HUDEP-2 (cell line): ENCODE measurements at regions not wholly inside any gene's neighbourhood (a gene's known extent, or its start where the extent isn't known, plus 50 kb on each side); places are given as distances from the start of the nearest gene placed in this dataset.

Experiments used
- DNase-seq, 76 experiments: peaks; one replicate each; lab custom pipeline; 2025; ENCODE audit not compliant: unreplicated experiment in 76 of 76; lab: John Stamatoyannopoulos, UW

DNA sequence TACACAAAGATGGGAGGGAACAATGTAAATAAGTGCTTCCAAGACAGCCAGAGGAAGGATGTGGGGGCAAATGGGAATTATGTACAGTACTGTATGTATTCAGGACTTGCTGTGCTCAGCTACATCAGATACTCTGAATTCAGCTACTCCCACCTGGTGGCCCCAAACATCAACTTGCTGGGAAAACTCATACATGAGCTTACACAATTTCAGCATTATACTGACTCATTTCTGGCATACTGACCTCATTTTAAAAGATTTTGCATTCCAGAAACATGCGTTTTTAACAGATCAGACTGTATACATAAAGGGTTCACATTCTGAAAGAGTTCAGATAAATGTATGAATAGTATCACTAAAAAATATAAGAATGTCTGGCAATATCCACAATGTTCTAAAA is 59.7 kb downstream of the GPX5 start:
- peak in 24 of 76 experiments; percentile 8 to 42 (median 20) for DNase-seq

GRCh38 chr6:28586324-28586723 is 60.6 kb downstream of the GPX5 start:
- no peak for DNase-seq

DNA sequence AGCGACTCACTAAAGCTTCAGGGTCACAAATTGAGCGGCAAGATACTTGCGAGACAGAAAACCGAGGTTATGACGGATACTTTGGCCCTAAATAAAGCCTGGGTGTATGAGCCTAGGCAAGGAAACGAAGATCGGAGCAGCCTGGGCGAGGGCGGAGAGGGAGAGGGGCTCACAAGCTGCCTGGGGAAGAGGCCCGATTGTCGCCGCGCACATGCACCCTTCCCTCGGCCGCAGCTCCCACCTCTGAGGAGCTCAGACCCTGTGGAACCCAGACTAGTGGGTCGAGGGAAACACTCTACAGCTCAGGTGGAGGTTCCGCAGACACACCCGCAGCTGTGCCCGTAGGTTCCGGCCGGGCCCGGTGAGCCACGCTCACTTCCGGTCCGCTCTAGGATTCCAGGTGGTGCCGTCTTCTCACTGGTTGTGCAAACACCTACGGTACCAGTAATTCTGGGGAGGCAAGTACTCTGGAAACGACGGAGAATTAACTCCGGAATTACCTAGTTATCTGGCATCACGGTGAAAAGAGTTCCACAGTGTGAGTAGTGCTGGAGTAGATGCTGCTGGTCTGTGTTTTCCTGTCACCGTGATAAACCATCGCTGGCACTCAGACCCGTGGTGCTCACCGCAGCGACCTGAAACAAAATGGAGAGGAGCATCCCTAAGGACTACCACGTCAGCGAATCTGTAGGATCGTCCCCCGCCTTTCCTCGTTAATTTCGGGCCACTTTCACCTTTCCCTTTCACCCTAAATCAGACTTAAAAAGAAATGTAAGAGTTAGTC is 61.5 kb downstream of the GPX5 start:
- peak in 71 of 76 experiments; percentile 38 to 90 (median 73) for DNase-seq

DNA sequence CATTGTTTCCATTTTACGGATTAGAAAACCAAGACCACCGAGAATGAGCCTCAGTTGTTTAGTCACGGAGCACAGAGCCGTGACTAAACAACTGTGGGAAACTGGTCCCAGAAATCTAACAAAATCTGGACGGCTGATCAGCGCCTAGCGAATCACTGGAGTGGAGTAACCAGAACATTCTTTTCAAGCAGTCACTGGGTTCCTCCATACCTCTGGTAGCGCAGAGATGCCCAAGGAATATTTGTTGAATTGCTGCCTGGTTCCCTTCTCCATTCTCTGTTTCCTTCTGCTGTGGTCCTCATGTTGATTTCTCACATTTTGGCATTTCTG is 62.0 kb downstream of the GPX5 start:
- peak in 1 of 76 experiments; percentile 33 for DNase-seq

GRCh38 chr6:28588666-28589065 is 63.0 kb downstream of the GPX5 start:
- DNase-seq, result no peak

DNA sequence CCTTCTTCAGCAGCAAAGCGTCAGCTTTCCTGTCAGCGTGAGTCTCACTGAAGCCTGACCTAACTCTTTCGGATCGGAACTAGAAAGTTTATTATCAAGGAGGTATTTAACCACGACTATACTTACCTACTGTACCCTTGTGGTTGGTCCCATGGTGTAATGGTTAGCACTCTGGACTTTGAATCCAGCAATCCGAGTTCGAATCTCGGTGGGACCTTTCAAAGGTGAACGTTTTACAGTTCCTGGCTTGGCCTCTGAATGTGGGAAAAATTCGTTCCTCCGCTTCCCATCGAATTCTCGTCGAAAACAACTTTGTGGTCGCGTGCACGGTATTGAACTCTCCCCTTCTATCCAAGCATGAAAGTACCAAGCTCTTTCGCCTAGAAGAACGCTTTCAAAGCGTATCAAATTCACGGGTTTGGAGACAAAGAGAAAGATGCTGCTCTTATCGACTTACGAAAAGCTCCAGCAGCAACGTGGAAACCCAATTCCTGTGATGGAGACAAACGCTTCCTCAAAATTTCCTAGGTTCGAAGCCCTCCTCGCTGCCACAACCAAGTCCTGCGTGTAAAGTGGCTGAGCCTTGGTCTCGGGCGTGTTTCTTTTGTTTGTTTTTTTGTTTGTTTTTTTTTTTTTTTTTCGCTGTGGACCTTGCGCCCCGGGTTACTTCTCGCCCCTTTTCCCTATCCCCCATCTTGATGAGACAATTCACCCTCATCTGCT is 63.7 kb downstream of the GPX5 start:
- peak in 74 of 76 experiments; percentile 50 to 98 (median 88) for DNase-seq

DNA sequence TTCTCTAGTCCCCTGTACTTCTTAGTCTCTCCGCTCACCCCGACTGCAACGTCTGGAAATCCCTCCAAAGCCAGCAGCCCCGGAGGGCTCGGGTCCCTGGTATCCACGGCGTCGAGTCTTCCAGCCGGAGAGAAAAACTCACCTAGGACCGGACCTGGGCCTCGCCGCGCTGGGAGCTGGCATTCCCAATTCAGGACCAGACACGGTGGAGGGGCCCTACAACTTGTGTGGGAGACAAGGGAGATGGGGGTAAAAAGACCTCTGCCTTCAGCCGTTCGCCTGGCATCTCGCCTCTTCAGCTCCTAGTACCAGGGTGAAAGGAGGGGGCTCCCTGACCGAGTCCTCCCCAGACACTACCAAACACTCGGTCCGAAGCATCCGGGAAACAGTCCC is 64.3 kb downstream of the GPX5 start:
- no peak for DNase-seq

DNA sequence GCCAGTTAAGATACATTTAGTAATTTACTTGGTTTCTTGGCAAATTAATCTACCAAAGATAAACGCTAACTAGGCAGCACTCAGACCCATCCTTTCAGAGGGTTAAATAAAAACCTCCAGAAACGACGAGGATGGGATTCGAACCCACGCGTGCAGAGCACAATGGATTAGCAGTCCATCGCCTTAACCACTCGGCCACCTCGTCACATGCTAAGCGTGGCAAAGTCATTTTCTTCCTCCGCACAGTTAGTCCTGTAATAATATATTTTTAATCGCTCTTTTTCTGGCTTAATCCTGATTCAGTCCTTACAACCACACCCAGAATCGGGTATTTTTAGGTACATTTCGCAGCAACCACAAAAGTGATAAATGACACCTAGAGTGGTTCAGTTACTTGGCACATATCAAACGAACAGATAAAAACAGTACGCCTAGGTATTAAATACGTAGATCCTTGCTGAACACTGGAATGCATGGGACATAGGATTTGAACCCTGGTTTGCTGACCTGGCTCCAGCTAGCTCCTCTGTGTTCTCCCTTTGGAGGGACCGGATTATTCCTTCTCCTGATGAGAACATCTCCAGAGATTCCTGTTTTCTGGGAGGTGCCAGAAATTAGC is 71.6 kb downstream of the GPX5 start:
- peak in 64 of 76 experiments; percentile 18 to 83 (median 54) for DNase-seq

GRCh38 chr6:28597924-28598722 is 72.4 kb downstream of the GPX5 start:
- DNase-seq, result no peak

DNA sequence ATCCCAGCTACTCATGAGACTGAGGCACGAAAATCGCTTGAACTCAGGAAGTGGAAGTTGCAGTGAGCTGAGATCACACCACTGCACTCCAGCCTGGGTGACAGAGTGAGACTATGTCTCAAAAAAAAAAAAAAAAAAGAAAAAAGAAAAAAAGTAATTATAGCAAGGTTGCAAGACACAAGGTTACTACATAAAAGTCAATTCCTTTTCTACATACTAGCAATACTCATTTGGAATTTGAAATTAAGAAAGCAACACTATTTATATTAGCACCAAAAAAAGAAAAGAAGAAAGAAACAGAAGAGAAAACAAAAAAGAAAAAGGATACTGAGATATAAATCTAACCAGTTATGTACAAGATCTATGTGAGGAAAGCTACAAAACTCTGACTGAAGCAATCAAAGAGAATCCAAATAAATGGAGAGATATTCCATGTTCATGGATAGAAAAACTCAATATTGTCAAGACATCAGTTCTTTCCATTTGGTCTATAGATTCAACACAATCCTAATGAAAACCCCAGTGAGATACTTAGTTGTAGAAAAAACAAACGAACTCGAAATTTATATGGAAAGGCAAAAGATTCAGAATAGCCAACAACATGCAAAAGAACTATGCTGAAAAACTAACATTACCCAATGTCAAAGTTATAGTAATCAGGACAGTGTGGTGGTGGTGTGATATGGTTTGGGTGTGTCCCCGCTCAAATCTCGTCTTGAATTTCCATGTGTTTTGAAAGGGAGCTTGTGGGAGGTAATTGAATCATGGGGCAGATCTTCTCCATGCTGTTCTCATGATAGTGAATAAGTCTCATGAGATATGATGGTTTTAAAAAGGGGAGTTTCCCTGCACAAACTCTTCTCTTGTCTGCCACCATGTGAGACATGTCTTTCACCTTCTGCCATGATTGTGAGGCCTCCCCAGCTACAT is 73.3 kb downstream of the GPX5 start:
- DNase-seq, result peak in 29 of 76 experiments; percentile 10 to 85 (median 47)

GRCh38 chr6:28600245-28600644 is 74.6 kb downstream of the GPX5 start:
- DNase-seq, result no peak

DNA sequence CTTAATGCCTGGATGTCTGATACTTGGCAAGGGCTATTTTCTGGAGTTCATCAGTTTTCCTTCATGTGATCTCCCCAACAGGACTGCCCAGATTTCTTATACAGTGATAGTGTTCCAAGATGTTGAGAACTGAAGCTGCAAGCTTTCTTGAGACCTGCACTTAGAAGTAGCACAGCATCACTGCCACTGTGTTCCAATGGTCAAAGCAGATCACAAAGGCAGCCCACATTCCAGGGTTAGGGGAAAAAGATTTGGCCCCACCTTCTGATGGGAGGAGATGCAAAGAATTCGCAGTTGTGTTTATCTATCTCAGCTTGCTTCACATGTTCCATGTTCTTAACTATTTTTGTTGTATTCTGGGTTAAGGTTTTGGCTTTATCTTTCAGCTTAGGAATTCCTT is 78.2 kb downstream of the GPX5 start:
- DNase-seq, result no peak

GRCh38 chr6:28606424-28607391 is 81.0 kb downstream of the GPX5 start:
- DNase-seq, result peak in 68 of 76 experiments; percentile 34 to 86 (median 68)

- no peak for DNase-seq
Measured at GRCh38 chr6:28607990-28608389, 82.3 kb downstream of the GPX5 start.

DNA sequence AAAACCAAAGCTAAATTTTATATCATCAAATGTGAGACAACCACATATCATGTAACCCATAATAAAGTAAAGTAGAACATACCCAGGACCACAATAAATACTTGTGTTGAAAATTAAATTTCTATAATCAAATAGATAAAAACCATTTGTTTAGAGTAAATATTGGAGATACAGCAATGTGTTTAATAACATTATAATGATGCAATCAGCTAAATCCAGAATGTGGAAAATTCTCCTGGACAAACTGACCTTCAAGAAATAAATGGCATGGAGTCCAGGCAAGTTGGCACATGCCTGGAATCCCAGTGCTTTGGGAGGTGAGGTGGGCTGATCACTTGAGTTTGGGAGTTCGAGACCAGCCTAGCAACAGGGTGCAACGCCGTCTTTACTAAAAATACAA is 84.0 kb downstream of the GPX5 start:
- no peak for DNase-seq

GRCh38 chr6:28615616-28615954 is 89.9 kb downstream of the GPX5 start:
- DNase-seq, result peak in 1 of 76 experiments; percentile 53

- DNase-seq, result peak in 71 of 76 experiments; percentile 35 to 96 (median 81)
Measured at GRCh38 chr6:28615955-28616747, 90.5 kb downstream of the GPX5 start.
